ENCODE measurements at regions not wholly inside any gene's neighbourhood (a gene's known extent, or its start where the extent isn't known, plus 50 kb on each side); places are given as distances from the start of the nearest gene placed in this dataset.
"Not testable (repeated sequence)": the region's sequence is repeated elsewhere in the genome, so short reads cannot be mapped to it uniquely, and the experiment has no call there.

- no peak for DNase-seq
Measured at GRCh38 chr3:148441191-148441590, 256.5 kb upstream of the AGTR1 start.

DNA sequence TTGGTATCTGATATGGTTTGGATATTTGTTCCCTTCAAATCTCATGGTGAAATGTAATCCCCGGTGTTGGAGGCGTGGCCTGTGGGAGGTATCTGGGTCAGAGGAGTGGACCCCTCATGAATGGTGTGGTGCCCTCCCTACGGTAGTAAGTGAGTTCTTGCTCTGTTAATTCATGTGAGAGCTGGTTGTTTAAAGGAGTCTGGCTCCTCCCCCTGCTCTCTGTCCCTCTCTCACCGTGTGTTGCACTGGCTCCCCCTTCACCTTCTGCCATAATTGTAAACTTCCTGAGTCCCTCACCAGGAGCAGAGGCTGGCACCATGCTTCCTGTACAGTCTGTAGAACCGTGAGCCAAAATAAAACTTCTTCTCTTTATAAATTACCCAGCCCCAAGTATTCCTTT is 246.9 kb upstream of the AGTR1 start:
- DNase-seq = no peak

GRCh38 chr3:148451969-148452368 is 245.7 kb upstream of the AGTR1 start:
- DNase-seq = no peak

- DNase-seq = no peak
Measured at GRCh38 chr3:148453781-148454191, 243.9 kb upstream of the AGTR1 start.

DNA sequence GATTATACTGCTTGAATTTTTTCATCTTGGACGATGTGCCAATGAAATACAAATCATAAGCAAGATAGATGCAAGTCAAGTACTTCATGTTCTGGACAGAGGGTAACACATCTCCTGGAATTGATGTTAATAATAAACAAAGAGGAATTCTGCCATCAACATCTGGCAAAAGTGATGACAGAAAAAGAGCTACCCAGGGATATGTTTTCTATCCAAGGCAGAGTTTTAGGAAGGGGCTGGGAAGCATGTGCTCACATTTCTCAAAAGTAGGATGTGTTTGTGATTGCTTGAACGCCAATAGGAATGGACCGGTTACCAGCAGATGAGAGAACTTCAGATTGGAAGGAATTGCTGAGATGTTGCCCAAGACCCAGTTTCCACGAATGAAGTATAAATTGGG is 242.6 kb upstream of the AGTR1 start:
- no peak for DNase-seq

GRCh38 chr3:148457886-148458285 is 239.8 kb upstream of the AGTR1 start:
- no peak for DNase-seq

- no peak for DNase-seq
Measured at GRCh38 chr3:148459931-148460513, 237.7 kb upstream of the AGTR1 start.

- no peak for DNase-seq
Measured at GRCh38 chr3:148460686-148461085, 237.0 kb upstream of the AGTR1 start.

DNA sequence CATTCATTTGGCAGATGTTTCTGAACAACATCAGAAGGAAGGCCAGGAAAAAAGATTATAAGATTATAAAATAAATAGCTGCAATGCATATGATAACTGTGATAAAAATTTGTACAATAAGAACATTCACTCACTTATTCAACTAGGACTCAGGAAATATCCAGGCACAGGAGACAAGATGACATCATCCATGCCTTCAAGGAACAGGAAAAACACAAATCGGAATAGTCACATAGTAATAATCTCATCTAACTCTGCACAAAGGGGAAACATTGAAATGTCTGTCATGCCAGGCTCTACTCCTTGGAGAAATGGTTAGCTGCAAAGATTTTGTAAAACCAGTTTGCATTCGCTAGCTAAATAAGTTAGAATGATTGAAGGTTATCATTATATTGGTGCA is 233.5 kb upstream of the AGTR1 start:
- DNase-seq = no peak

DNA sequence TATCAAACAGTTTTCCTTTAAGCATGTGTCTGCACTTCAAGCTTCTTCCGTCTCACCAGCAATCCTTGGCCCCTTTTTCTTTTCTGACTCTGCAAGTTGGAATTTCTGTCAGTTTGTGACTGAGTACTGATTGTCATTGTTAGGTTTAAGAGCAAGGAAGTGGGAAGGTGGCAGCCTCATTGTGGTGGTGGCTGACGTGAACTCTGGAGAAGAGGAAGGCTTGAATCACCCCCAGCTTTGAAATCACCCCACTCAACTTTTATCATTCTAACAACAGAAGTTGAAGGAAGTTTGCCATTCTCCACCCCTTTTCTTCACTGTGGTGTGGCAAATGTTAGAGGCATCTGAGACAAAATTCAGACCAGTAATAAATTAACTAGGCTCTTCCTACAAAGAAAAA is 231.6 kb upstream of the AGTR1 start:
- DNase-seq = no peak

- no peak for DNase-seq
Measured at GRCh38 chr3:148466980-148467740, 230.5 kb upstream of the AGTR1 start.

- no peak for DNase-seq
Measured at GRCh38 chr3:148477375-148477774, 220.3 kb upstream of the AGTR1 start.

GRCh38 chr3:148493631-148494030 is 204.1 kb upstream of the AGTR1 start:
- no peak for DNase-seq

GRCh38 chr3:148494451-148494850 is 203.3 kb upstream of the AGTR1 start:
- no peak for DNase-seq

GRCh38 chr3:148500881-148501280 is 196.8 kb upstream of the AGTR1 start:
- DNase-seq = no peak

GRCh38 chr3:148510116-148510515 is 187.6 kb upstream of the AGTR1 start:
- DNase-seq = no peak

DNA sequence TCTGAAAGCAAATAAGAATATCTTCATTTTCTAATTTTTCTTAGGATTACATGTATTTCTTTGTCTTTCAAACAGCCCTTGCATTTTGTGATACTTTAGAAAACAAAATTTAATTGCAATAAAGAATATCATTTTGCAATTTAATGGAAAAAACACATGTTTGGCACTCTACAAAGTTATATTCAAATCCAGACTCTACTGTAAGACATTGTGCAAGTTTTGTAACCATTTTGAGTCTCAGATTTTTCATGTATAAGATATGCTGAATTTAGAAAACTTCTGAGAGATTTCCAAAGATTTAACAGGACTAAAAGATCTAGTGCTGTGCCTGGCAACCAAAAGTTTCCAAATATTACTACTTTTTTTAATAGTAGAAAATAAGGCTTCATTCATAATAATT is 187.1 kb upstream of the AGTR1 start:
- DNase-seq = no peak

DNA sequence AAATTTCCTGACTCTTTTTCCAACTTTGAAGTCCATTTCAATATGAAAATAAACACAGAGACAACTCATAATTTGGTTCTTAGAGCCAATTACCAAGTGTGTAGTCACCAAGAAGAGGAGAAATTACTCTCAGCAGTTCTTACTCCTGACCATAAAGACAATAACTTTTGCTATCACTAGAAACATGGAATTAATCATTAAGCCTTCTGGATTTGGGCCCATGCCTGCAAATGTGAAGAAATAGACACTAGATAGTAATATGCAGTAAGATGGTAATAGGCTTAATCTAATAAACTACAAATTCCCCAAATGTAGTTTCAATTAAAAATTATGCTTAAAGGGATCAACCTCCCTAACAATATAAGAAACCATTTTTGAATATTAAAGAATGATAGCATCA is 185.1 kb upstream of the AGTR1 start:
- DNase-seq = no peak

GRCh38 chr3:148513096-148513543 is 184.6 kb upstream of the AGTR1 start:
- DNase-seq = no peak

DNA sequence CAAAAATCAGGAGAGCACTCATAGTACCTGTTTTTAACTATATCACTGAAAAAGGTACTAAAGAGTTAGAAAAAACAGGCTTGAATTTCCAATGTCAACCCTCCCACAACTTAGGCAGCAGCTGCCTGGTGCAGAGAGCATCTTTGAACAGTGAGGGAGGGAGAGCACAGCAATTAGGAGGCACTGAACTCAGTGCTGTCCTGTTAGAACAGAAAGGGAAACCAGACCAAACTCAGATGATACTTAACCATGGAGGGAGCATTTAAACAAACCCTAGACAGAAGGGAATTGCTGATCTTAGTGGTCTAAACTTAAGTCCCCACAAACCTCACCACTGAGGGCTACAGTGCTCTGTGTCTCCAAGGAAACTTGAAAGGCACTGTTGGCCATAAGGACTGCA is 179.2 kb upstream of the AGTR1 start:
- DNase-seq = no peak

DNA sequence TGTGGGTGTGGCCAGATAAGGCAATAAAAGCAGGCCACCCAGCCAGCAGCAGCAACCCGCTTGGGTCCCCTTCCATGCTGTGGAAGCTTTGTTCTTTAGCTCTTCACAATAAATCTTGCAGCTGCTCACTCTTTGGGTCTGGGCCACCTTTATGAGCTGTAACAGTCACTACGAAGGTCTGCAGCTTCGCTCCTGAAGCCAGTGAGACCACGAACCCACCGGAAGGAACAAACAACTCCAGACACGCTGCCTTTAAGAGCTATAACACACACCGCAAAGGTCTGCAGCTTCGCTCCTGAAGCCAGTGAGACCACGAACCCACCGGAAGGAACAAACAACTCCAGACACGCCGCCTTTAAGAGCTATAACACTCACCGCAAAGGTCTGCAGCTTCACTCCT is 172.1 kb upstream of the AGTR1 start:
- DNase-seq = not testable (repeated sequence)

GRCh38 chr3:148528024-148528423 is 169.7 kb upstream of the AGTR1 start:
- DNase-seq = no peak

DNA sequence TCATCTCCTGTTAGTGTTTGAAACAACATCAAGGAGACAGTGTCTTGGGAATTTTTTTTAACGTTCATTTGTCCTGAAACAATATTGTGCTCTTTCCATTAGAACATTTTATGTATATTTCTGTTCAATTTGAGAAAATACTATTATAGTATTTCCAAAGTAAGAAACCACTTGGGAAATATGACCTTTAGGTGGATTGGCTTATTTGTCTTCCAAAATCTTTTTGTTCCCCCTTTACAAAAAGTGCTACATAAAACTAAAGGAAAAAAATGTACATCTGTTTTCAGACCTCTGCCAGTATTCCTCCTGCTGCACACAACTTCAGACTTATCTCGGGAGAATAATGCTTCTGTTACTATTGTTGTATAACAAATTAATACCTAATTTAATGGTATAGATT is 165.9 kb upstream of the AGTR1 start:
- DNase-seq = no peak

GRCh38 chr3:148532326-148532725 is 165.4 kb upstream of the AGTR1 start:
- no peak for DNase-seq

DNA sequence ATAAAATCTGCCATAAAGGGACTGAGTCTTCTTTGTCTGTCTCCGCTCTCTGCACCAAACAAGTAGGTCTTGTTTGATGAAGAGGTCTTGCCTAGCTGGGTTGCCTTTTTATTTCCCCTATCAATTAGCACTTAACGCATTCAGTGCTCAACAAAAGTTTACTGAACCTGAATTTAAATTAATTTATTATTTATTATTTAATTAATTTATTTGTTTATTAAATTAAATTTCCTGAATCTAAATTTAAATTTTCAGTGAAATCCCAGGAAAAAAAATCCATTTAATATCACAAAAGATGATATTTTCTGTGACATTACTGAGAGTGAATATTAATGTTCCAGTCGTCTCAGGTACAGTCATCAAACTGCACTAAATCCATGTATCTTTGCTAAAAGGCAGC is 164.9 kb upstream of the AGTR1 start:
- DNase-seq = no peak

Measured in NCI-H2029 treated with DMSO at 0.1 percent for 48 hours (cell line).